Limb (tissue), 2 donors: ENCODE measurements at regions not wholly inside any gene's neighbourhood (a gene's known extent, or its start where the extent isn't known, plus 50 kb on each side); places are given as distances from the start of the nearest gene placed in this dataset.
"Not testable (repeated sequence)": the region's sequence is repeated elsewhere in the genome, so short reads cannot be mapped to it uniquely, and the experiment has no call there.

Experiments
- DNase-seq, 2 donors: peaks; one replicate each; pipeline ENCODE4 v3.0.0-alpha.2; 2016; ENCODE audit errors: extremely low spot score in 2 of 2

DNA sequence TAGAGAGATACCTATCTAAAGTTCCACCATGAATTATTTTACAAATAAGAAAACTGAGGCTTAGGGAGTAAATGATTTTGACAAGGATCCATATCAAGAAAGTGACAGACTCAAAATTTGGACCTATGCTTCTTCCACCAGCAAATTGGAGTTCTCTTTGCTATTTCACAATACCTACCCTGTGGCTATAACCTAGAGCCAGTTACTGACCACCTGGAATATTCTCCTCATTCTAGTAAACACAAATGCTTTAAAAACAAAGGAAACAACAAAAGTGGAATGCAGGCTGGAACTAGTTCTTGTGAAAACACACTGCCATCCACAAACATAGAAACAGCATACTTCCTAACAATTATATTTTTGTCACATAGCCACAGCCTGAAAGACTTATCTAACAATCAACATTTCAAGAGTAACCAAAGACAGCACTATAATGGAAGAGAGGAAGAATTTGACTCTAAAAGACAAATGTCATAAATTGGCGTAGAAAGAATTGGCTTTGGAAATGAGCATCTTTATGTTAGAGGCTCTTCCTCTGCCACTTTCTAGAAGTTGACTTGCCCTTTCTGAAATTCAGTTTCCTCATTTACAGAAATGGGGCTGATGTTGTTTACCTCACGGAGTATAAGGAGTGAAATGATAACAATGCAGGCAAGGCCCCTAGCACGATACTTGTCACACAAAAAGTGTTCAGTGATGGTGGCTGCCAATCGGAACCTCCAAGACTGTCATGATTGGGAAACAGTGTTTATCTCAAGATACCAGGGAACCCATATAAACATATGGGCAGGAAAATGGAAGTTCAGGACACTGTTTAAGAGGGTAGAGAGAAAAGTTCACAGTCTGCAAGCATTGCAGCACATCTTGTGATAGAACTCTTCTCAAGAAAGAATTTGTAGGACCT lies 138.6 kb upstream of the LGR5 start:
- no peak for DNase-seq

DNA sequence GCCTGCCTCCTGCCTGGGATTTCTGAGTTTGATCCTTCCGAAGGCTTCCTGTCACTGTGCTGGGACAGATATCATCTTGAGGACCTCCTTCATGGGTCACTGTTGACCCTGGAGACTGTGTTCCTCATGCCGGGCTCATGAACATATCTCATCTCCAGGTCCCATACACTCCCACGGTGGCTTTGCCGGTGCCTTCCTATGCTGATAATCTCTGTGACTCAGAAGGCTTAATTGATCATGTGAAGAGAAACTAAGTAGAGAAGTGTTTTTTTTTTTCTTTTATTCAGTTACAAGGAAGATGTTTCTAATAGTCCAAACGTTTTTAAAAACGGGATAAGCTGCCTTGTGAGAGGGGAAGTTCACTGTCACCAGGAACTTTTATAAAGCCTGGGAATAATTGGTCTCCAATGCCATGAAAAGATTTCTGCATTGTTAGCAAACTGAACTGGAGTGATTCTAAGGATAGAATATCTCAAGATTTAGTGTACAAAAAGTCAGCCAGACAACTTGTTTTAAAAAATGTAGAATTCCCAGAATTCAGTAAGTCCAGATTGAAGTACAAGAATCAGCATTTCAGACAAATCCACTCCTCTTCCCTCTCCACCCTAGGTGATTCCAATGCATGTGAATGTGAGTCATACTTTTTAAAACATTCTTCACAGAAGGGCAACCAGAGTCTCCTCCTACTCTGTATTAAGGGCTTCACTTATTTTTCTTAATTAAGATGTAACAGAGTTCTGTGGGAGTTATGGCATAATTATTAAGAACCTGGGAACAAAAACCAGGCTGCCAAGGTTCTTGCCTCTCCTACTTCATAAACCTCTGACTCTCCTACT lies 139.8 kb upstream of the LGR5 start:
- DNase-seq, result no peak

DNA sequence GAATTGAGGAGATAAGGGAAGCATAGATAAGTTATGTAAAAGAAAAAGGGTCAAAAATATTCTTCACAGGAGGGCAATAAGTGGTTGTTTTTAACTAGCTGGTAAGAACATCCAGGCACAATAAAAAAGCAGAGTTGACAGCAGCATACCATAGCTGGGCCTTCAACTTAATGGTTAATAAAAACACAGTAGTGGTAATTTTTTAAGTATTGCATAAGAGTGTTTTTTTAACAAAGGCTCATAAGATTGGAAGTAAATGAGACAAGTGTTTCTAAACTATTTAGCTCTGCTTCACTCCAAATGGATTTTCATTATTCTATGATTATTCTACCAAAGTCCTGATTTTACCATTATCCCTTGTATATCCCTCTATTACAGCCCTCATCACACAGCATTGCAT lies 140.1 kb upstream of the TSPAN8 start:
- DNase-seq, result no peak

DNA sequence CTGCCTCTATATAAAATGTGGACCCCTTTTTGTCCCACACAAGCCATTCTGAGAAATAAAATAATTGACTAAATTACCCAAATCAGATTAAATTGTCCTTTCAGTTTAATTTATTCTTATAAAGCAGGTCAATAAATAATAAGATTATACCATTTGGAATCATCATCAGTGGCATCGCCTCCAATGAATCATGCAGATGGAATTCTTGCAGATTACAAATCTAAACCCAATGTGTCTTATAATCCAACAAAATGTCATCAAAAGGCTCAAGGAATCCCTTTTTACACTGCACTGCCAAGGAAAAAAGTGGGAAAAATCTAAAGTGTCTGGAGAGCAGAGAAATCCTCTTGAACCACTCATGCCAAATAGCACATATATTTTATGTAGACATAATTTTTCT lies 138.2 kb upstream of the TSPAN8 start:
- peak in 1 of 2 donors; percentile 23 for DNase-seq

DNA sequence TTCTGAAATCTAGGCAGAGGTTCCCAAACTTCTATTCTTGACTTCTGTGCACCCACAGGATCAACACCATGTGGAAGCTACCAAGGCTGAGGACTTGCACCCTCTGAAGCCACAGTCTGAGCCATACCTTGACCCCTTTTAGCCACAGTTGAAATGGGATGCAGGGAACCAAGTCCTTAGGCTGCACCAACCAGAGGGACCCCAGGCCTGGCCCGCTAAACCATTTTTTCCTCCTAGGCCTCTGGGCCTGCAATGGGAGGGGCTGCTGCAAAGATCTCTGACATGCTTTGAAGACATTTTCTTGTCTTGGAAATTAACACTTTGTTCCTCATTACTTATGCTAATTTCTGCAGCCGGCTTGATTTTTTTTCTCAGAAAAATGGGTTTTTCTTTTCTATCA lies 133.9 kb upstream of the TSPAN8 start:
- DNase-seq, result no peak

DNA sequence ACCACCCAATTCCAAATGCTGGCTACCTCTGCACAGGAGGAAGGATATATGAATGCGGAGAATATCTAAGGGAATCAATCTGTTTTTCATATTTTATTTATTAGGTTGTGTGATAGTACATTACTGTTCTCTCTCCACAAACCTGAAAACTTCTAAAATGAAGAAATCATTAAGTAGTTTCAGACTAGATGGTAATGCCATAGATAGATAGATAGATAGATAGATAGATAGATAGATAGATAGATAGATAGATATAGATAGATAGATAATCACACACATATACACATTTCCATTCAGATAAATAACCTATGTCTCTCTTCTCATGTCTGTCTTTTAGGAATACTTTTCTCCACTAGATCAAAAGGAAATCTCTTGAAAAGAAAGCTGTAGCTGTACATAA lies 126.1 kb upstream of the TSPAN8 start:
- DNase-seq, result no peak

DNA sequence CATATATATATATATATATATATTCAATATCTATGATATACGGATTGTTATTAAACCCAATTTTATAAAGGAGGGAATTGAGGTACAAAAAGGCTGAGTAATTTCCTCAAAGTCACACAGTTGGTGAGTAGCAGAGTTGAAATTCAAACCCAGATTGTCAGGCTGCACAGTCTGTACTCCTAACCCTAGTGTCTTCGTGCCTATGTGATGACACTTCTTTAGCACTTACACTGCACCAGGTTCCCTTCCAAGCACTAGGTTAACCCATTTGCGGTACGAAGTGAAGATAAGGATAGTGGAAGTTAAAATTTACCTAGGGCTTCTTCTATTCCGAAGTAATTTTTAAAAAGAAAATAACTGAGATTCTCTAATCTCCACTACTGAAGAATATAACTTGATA lies 125.1 kb upstream of the TSPAN8 start:
- DNase-seq, result no peak

DNA sequence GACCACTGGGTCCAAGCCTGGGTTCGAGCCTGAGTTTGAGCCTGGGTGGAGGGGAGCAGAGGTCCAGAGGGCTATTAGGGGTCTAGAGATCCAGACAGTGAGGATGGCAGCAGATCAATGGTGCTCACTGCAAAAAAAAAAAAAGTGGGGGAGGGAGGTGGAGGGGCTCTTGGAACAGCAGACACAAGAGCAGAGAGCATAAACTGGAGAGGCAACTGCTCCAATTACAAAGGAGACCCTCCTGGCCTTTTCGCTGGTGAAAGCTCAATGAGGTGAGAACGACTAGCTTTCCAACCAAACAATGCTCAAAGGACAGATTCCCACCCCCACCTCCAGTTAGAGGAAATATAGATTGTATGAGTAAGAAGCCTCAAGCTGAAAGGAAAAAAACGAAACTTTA lies 124.2 kb upstream of the TSPAN8 start:
- no peak for DNase-seq

DNA sequence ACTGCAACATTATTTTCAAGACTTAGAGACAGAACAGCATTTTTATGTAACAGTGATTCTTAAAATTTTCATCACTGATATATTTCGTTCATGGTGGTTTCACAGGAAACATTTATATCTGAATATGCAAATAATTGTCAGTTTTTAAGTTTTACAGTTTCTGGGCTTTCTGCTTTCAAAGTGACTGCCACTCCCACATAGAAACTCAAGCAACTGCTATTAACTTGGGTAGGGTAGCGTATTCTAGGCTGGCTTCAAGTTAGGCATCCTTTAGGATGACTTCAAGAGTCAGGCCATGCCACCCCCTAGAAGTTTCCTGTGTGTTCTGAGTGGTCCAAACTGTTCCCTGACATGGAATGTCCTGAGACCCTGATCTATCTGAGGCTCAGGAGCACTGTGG lies 123.6 kb upstream of the TSPAN8 start:
- no peak for DNase-seq

DNA sequence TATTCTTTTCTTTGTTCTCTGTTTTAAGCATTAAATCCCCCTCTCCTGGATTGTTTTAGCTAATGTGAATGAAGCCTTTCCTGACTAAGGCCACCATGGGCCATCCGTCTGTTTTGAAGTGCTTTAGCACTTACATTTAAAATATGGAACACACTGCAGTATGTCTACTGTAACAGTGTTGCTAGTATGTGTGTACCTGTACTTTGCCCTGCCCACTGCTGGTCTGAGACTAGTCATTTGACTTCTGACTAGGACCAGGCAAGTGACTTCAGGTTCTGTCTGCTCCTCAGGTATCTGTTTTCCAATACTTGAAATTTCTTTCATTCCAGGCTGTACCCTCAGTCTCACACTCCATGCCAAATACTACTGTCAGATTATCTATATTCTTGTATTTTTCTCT lies 120.1 kb upstream of the TSPAN8 start:
- no peak for DNase-seq

DNA sequence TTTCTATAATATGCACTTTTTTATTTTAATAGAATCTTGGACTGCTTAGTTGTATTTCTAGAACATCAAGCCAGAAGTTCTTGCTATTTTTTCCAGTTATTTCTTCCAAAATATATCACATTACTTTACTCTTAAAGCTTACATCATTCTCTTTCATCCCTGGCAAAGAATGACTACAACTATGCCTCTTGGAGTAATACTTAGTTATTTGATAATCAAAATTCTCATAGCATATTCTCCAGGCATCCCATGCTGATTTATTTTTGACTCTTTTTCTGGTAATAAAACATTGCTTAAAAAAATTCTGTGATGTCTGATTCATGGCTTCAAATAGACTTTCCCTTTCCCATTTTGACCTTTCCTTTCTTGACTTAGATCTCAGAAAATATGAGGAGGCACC lies 118.7 kb upstream of the TSPAN8 start:
- DNase-seq, result peak in 1 of 2 donors; percentile 52

DNA sequence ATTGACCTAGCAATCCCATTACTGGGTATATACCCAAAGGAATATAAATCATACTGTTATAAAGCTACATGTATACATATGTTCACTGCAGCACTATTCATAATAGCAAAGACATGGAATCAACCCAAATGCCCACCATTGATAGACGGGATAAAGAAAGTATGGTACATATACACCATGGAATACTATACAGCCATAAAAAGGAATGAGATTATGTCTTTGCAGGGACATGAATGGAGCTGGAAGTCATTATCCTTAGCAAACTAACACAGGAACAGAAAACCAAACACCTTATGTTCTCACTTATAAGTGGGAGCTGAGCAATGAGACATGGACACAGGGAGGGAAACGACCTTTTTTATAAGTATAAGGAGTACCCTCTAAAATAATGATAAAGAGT lies 113.0 kb upstream of the TSPAN8 start:
- not testable (repeated sequence) for DNase-seq

DNA sequence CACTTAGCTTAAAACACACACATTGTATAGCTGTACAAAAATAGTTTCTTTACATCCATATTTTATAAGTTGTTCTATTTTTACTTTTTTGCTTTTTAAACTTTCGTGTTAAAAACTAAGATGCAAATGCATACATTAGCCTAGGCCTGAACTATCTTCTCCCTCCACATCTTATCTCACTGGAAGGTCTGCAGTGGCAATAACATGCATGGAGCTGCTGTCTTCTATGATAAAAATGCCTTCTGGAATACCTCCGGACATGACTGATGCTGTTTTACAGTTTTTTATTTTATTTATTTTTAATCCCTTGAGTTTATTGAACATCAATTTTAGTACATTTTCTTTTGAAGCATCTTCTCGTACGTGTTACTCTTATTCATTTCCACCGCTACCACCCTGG lies 112.3 kb upstream of the TSPAN8 start:
- DNase-seq, result no peak

DNA sequence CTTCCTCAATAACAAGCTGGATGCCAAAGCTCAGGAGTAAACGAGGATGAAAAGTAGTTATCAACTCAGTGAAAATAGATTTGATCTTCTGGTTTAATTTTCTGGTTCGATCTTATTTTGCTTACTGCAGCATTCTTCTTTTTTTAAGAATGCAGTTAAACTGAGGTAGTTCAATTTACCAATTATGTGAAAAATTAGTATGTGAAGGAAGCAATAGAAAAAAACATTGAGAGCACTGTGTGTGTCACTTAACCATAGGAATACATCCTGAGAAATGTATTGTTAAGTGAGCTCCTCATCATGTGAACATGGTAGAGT lies 111.4 kb upstream of the TSPAN8 start:
- DNase-seq, result no peak

DNA sequence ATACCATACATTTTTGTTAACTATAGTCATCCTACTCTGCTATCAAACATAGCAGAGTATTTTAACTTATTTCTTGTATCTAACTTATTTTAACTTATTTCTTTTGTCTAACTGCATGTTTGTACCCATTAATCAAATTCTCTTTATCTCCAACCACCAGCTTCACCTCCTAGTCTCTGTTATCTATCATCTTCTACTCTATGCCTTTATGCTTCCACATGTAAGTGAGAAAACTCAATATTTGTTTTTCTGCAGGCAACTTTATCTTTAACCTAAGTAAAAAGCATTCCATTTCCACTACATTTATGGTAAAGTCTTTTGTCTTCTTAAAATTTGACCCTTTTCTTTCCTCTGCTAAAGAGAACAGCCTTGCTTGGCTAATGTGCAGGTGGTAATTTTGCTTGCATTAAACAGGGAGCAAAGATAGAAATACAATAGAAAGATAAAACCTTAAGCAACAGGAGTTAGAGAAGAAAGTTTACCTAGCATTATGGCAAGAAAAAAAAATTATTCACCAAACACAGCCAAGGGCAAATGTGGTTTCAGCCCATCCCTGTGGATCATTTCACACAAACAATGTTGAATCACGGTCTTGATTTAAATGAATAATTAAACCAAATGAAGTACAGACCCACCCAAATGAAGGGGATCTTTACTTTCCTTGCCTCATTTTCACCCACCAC lies 110.9 kb upstream of the TSPAN8 start:
- DNase-seq, result no peak

DNA sequence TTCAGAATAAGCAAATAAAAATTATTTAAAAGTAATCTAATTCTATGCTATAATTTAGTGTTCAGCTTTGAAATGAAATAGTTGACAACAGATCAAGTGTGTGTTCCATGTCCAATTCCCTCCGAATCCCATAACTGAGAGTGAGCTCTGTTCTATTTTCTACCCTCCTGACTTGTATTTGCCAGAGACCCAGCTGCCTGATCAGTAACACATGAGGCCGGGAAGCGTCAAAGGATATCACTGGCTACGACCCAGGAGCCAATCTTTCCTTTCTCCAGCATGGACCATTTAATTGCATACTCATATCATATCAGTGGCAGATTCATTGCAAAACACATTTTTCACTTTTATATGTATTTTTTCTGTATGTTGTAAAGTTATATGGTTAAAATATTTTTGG lies 108.8 kb upstream of the TSPAN8 start:
- DNase-seq, result peak in 1 of 2 donors; percentile 49

DNA sequence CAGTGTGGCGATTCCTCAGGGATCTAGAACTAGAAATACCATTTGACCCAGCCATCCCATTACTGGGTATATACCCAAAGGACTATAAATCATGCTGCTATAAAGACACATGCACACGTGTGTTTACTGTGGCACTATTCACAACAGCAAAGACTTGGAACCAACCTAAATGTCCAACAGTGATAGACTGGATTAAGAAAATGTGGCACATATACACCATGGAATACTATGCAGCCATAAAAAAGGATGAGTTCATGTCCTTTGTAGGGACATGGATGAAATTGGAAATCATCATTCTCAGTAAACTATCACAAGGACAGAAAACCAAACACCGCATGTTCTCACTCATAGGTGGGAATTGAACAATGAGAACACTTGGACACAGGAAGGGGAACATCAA lies 107.9 kb upstream of the TSPAN8 start:
- not testable (repeated sequence) for DNase-seq

DNA sequence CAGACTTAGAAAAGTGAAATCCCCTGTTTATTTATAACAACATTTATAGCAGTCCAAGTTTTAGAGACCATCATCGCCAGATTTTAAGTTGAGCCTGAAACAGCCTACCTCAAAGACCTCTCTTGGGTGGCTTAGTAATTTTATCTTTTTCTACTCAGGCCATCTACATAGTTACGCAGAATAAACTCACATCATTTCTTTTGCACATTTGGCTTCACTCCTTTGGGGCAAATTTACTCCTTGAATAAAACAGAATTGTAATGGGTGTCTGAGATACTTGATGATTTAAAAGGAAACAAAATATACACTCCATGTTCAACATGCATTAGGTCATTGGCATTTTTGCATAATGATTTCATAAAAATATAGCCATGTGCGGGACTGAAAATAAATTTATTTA lies 104.7 kb upstream of the TSPAN8 start:
- no peak for DNase-seq

DNA sequence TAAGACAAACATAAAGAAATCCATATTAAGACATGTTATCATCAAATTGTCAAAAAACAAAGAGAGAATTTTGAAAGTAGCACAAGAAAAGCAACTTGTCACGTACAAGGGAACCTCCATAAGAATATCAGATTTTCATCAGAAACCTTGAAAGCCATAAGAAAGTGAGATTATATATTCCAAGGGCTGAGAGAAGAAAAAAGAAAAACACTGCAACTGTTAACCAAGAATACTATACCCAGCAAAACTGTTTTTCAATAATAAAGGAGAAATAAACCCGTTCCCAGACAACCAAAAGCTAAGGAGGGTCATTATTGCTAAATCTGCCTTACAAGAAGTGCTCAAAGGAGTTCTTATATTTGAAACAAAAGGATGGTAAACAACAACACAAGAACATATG lies 94.7 kb upstream of the TSPAN8 start:
- no peak for DNase-seq

DNA sequence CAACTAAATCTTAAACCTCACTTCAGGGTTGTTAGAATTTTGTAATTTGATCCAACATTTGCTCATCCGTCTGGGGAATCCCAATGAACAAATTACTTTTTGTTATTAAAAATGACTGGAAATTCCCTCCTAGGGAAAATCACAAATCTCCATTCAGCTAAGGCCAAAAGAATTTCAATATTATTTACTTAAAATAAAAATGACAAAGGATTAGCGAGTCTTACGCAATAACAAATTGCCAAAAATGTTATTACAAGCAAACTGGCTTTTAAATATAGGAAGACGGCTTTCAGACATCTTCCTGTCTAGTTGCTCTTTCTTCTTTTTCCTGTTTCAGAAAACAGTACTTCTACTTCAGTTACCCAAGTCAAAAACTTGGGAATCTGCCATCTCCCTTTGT lies 92.4 kb upstream of the TSPAN8 start:
- DNase-seq, result no peak

DNA sequence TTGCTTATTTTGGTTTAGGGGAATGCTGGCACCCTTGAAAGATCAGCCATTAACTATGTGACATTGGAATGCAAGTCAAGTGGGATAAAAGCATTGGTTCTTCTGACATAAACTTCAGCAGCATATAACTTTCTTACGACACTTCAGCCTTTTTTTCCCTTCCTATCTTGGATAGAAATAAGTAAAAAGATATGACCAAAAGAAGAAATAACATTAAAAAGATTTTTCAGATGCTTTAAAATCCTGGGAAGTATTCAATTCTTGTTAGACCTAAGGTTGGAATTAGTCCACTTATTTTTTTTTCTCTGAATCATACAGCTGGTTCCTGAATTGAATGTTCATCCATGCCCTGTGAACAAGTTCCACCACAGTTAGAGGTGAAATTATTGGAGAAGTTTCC lies 85.6 kb upstream of the TSPAN8 start:
- DNase-seq, result no peak

DNA sequence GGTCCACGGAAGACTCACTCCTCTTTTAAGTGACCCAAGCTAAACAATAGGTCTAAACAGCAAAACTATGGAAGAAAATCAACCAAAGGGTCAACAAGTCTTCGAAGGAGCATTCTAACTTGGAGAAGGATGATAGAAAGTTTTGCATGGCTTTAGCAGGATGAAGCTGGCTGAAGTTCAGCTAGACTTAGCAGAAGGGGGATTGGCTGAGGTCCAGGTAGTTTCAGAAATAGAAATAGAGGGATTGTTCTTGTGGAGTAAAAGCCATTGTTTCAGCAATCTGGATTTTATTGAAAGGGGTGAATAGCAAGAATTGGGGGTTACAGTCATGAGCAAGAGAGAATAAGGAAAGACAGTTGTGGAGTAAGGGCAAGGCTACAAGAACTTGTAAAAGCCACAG lies 84.7 kb upstream of the TSPAN8 start:
- DNase-seq, result peak in 1 of 2 donors; percentile 64
